ENCODE measurements at regions not wholly inside any gene's neighbourhood (a gene's known extent, or its start where the extent isn't known, plus 50 kb on each side); places are given as distances from the start of the nearest gene placed in this dataset.

DNA sequence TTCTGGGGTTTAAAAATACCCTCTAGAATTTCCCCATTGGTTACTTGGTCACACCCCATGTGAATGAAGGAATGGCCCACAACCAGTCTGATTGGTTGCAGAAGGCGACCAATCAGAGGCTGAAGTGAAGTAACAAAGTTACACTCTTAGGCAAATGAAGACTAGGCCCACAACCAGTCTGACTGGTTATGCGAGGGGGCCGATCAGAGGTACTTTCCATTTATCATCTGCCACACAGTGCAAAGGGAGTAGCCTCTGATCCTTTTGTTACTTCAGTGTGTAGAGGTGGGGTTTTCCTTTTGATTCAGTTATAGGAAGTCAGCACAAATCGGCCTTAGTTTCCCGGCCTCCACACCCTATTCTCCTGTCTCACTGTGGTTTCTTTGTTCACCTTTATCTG, 61.2 kb upstream of the SGK1 start:
- H3K27ac ChIP-seq = no peak overlapping the region
- H3K27me3 ChIP-seq (ENCODE audit: insufficient read depth, low read depth, severe bottlenecking) = no peaks in the 10 kb centered on the region
- DNase-seq = no peak
- TF ChIP-seq, protein P1, sequence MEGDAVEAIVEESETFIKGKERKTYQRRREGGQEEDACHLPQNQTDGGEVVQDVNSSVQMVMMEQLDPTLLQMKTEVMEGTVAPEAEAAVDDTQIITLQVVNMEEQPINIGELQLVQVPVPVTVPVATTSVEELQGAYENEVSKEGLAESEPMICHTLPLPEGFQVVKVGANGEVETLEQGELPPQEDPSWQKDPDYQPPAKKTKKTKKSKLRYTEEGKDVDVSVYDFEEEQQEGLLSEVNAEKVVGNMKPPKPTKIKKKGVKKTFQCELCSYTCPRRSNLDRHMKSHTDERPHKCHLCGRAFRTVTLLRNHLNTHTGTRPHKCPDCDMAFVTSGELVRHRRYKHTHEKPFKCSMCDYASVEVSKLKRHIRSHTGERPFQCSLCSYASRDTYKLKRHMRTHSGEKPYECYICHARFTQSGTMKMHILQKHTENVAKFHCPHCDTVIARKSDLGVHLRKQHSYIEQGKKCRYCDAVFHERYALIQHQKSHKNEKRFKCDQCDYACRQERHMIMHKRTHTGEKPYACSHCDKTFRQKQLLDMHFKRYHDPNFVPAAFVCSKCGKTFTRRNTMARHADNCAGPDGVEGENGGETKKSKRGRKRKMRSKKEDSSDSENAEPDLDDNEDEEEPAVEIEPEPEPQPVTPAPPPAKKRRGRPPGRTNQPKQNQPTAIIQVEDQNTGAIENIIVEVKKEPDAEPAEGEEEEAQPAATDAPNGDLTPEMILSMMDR (IDR thresholded peaks at IDR 0.05; ENCODE audit: low read depth, low read length) = no peak
- H3K36me3 ChIP-seq = no peaks in the 10 kb centered on the region
- H3K4me3 ChIP-seq (ENCODE audit: low read depth, low read length) = no peak overlapping the region
- H3K9me3 ChIP-seq (ENCODE audit: severe bottlenecking) = no peaks in the 10 kb centered on the region

DNA sequence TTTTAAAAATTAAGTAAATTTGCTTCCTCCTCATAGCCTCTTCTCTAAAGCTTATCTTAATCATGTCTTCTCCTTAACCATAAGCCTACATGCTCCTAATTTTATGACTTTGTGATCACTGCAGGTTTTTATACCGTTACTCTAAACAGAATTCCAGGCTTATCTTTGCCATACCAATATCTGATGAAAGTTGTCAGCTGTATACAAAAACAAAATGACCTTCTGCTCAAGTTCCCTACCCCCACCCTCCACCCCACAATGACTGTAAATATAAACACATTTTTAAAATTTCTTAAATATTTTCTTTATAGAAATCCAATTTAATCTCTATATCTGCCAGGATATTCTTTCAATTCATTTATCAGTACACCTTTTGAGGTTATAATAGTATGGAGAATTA, 60.5 kb upstream of the SGK1 start:
- Histone ChIP-seq H3K9me3 (ENCODE audit: severe bottlenecking) (no peaks in the 10 kb centered on the region), H3K27me3 (ENCODE audit: insufficient read depth, low read depth, severe bottlenecking) (no peaks in the 10 kb centered on the region), H3K27ac (no peak overlapping the region), H3K36me3 (no peaks in the 10 kb centered on the region), H3K4me3 (ENCODE audit: low read depth, low read length) (no peak overlapping the region)
- DNase-seq = no peak
- TF ChIP-seq, protein P1 (IDR thresholded peaks at IDR 0.05; ENCODE audit: low read depth, low read length) = no peak

DNA sequence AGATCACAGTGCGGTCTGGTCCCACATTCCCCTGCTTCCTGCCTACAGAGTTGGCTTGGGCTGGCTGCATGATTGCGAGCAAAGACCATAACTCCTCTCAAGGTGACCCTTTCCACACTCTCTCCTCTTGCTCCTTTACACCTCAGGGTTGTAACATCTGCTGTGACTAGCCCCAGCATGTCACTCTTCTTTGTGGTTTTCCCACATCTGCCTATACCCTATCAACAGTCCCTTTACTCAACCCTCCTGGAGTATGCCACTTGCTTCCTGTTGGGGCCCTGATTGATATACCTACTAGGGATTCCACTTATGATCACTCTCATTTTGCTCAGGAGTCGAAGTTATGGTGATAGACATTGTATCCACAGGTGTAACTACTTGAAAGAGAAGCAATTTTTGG, 58.9 kb upstream of the SGK1 start:
- no peaks in the 10 kb centered on the region for H3K36me3 ChIP-seq
- TF ChIP-seq, protein P1 (IDR thresholded peaks at IDR 0.05; ENCODE audit: low read depth, low read length) = no peak
- no peak overlapping the region for H3K27ac ChIP-seq
- H3K4me3 ChIP-seq (ENCODE audit: low read depth, low read length) = no peak overlapping the region
- H3K27me3 ChIP-seq (ENCODE audit: insufficient read depth, low read depth, severe bottlenecking) = no peaks in the 10 kb centered on the region
- no peaks in the 10 kb centered on the region for H3K9me3 ChIP-seq (ENCODE audit: severe bottlenecking)
- no peak for DNase-seq

DNA sequence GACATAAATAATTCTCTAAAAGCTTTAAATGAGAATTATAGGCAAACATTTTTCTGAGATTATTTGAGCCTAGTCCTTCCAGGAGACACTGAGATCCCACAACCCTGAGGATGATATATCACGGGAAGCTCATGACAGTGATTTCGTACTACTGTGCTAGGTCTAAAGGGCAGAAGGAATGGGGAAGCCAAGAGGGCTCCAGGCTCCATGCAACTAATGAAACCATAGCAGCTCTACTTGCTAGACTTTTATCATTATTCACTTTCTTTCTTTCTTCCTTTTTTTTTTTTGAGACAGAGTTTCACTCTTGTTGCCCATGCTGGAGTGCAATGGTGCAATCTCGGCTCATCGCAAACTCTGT, 57.3 kb upstream of the SGK1 start:
- TF ChIP-seq, protein P1 (IDR thresholded peaks at IDR 0.05; ENCODE audit: low read depth, low read length) = no peak
- H3K27me3 ChIP-seq (ENCODE audit: insufficient read depth, low read depth, severe bottlenecking) = no peaks in the 10 kb centered on the region
- DNase-seq = no peak
- no peak overlapping the region for H3K27ac ChIP-seq
- H3K4me3 ChIP-seq (ENCODE audit: low read depth, low read length) = no peak overlapping the region
- no peaks in the 10 kb centered on the region for H3K9me3 ChIP-seq (ENCODE audit: severe bottlenecking)
- no peaks in the 10 kb centered on the region for H3K36me3 ChIP-seq

DNA sequence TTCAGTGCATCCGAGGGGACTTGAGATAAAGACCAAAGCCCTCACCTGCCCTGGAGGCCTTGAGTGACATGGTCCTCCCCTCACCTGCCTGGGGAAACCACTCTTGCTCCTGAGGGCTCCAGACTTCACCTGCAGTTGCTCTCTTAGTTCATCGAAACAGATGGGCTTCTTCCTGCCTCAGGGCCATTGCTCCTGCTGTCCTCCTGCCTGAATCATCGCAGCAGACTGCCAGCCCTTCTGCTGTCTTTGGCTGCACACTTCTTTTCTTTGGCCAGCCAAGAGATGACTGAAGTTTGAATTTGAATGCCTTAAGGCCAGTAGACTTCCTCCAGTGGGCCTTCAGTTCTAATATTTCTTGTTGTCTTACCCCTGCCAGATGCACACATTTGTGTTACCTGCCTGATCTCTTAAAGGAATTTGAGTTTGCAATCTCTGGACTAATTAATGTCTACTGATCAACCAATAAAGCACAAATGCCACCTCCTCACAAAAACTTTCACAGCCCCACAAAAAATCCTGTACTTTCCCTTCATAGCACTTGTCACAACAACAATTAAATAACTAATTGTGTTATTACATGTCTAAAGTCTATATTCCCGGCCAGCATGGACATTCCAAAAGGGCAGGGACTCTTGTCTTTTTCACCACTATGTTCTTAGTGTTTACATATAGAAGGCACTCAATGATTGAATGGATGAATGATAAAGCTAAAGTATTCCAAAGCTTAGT, 56.7 kb upstream of the SGK1 start:
- DNase-seq = no peak
- TF ChIP-seq, protein P1 (IDR thresholded peaks at IDR 0.05; ENCODE audit: low read depth, low read length) = no peak
- Histone ChIP-seq H3K27me3 (ENCODE audit: insufficient read depth, low read depth, severe bottlenecking) (no peaks in the 10 kb centered on the region), H3K4me3 (ENCODE audit: low read depth, low read length) (no peak overlapping the region), H3K9me3 (ENCODE audit: severe bottlenecking) (no peaks in the 10 kb centered on the region), H3K27ac (no peak overlapping the region), H3K36me3 (no peaks in the 10 kb centered on the region)

DNA sequence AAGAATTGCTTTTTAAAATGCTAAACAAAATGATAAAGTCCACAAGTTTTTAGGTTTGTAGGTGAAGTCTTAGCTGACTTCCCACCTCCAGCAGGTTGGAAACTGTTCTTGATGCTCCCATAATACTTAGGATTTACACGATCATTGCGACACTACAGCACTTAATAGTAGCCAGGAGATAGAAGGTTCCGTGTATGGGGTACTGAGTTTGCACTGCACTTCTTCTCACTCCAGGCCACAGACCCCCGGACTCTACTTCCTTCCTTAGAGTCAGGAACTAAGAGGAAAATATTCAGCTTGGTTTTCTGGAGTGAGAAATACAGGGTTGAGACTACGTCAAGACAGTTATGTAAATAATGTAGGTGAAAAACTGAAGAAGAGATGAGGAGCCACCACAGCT, 56.1 kb upstream of the SGK1 start:
- H3K27ac ChIP-seq = no peak overlapping the region
- no peaks in the 10 kb centered on the region for H3K36me3 ChIP-seq
- H3K9me3 ChIP-seq (ENCODE audit: severe bottlenecking) = no peaks in the 10 kb centered on the region
- H3K4me3 ChIP-seq (ENCODE audit: low read depth, low read length) = no peak overlapping the region
- DNase-seq = no peak
- H3K27me3 ChIP-seq (ENCODE audit: insufficient read depth, low read depth, severe bottlenecking) = no peaks in the 10 kb centered on the region
- TF ChIP-seq, protein P1 (IDR thresholded peaks at IDR 0.05; ENCODE audit: low read depth, low read length) = no peak

Measured in WERI-Rb-1 (cell line).